ENCODE measurements at regions not wholly inside any gene's neighbourhood (a gene's known extent, or its start where the extent isn't known, plus 50 kb on each side); places are given as distances from the start of the nearest gene placed in this dataset.

- CTCF ChIA-PET: no interaction called here
- TF ChIP-seq CTCF (IDR thresholded peaks at IDR 0.05) (no peak), EZH2 (IDR thresholded peaks at IDR 0.05; ENCODE audit: borderline replicate concordance, insufficient read depth, low read depth, low read length, poor library complexity, severe bottlenecking) (no peak)
- Mint-ChIP-seq H3K27me3 (peaks cover 3% of the 10 kb centered on the region), H3K4me1 (no peaks in the 10 kb centered on the region), H3K9me3 (ENCODE audit: insufficient read depth) (no peaks in the 10 kb centered on the region), H3K27ac (no peak overlapping the region), H3K4me3 (no peak overlapping the region)
- Histone ChIP-seq H3K27ac (ENCODE audit: low read length in 2 of 2) (no peak overlapping the region), H3K4me3 (ENCODE audit: control extremely low read depth in 1 of 5, extremely low read depth in 1 of 5, insufficient read depth in 1 of 5, low read depth in 2 of 5, low read length in 4 of 5) (no peak overlapping the region), H3K27me3 (replicated peaks in 1 of 4; ENCODE audit: control extremely low read depth in 1 of 4, control insufficient read depth in 3 of 4, insufficient read depth in 4 of 4, low read length in 3 of 4) (peaks cover 0 to 5% (median 2%) of the 10 kb centered on the region in 4 experiments), H3K4me2 (replicated peaks; ENCODE audit: low read depth, low read length, poor library complexity, severe bottlenecking) (no peak overlapping the region), H3K36me3 (replicated peaks in 1 of 2; ENCODE audit: control extremely low read depth in 1 of 2, control insufficient read depth in 1 of 2, extremely low read depth in 1 of 2, insufficient read depth in 2 of 2, low read length in 1 of 2) (no peaks in the 10 kb centered on the region), H4K20me1 (ENCODE audit: control insufficient read depth, insufficient read depth, low read length, poor library complexity, severe bottlenecking) (no peaks in the 10 kb centered on the region), H3K4me1 (ENCODE audit: control insufficient read depth in 2 of 2, insufficient read depth in 2 of 2, low read length in 2 of 2) (no peaks in the 10 kb centered on the region), H3K9ac (ENCODE audit: low read length) (no peak overlapping the region), H2AFZ (ENCODE audit: insufficient read depth, low read depth, low read length, poor library complexity, severe bottlenecking) (no peak overlapping the region), H3K79me2 (ENCODE audit: control insufficient read depth, insufficient read depth, low read length) (no peaks in the 10 kb centered on the region), H3K9me3 (ENCODE audit: control extremely low read depth in 1 of 3, control insufficient read depth in 2 of 3, insufficient read depth in 1 of 3, low read length in 2 of 3) (no peaks in the 10 kb centered on the region)
- intact Hi-C loops (cut with micrococcal nuclease): no loop called here
- WGBS (ENCODE audit: insufficient coverage): 76% methylated on average over 3 of the region's 8 CpGs
- DNase-seq (no peak), ATAC-seq (ENCODE audit: low read depth) (no peak)
- POLR2A ChIA-PET: no interaction called here
Measured at GRCh38 chr14:55964091-55964490, 154.1 kb upstream of the PELI2 start.

- ChIA-PET CTCF (no interaction called here), POLR2A (no interaction called here)
- DNase-seq: no peak
- intact Hi-C loops (cut with micrococcal nuclease): no loop called here
- no peak for TF ChIP-seq EZH2 (IDR thresholded peaks at IDR 0.05; ENCODE audit: borderline replicate concordance, insufficient read depth, low read depth, low read length, poor library complexity, severe bottlenecking)
- no peak for TF ChIP-seq CTCF (IDR thresholded peaks at IDR 0.05)
- Histone ChIP-seq H3K4me2 (replicated peaks; ENCODE audit: low read depth, low read length, poor library complexity, severe bottlenecking) (no peak overlapping the region), H2AFZ (ENCODE audit: insufficient read depth, low read depth, low read length, poor library complexity, severe bottlenecking) (no peak overlapping the region), H3K4me3 (ENCODE audit: control extremely low read depth in 1 of 5, extremely low read depth in 1 of 5, insufficient read depth in 1 of 5, low read depth in 2 of 5, low read length in 4 of 5) (no peak overlapping the region), H3K36me3 (replicated peaks in 1 of 2; ENCODE audit: control extremely low read depth in 1 of 2, control insufficient read depth in 1 of 2, extremely low read depth in 1 of 2, insufficient read depth in 2 of 2, low read length in 1 of 2) (no peaks in the 10 kb centered on the region), H4K20me1 (ENCODE audit: control insufficient read depth, insufficient read depth, low read length, poor library complexity, severe bottlenecking) (no peaks in the 10 kb centered on the region), H3K27ac (ENCODE audit: low read length in 2 of 2) (no peak overlapping the region), H3K9ac (ENCODE audit: low read length) (no peak overlapping the region), H3K9me3 (ENCODE audit: control extremely low read depth in 1 of 3, control insufficient read depth in 2 of 3, insufficient read depth in 1 of 3, low read length in 2 of 3) (no peaks in the 10 kb centered on the region), H3K27me3 (replicated peaks in 1 of 4; ENCODE audit: control extremely low read depth in 1 of 4, control insufficient read depth in 3 of 4, insufficient read depth in 4 of 4, low read length in 3 of 4) (no peaks in the 10 kb centered on the region), H3K4me1 (ENCODE audit: control insufficient read depth in 2 of 2, insufficient read depth in 2 of 2, low read length in 2 of 2) (no peaks in the 10 kb centered on the region), H3K79me2 (ENCODE audit: control insufficient read depth, insufficient read depth, low read length) (no peaks in the 10 kb centered on the region)
- ATAC-seq (ENCODE audit: low read depth): no peak
- 80% methylated on average over 1 of the region's 3 CpGs for WGBS (ENCODE audit: insufficient coverage)
- Mint-ChIP-seq H3K9me3 (ENCODE audit: insufficient read depth) (no peaks in the 10 kb centered on the region), H3K4me3 (no peak overlapping the region), H3K27ac (no peak overlapping the region), H3K27me3 (no peaks in the 10 kb centered on the region), H3K4me1 (no peaks in the 10 kb centered on the region)
Measured at GRCh38 chr14:55964821-55965220, 153.4 kb upstream of the PELI2 start.

Measured in B cell (primary cell).